ENCODE measurements at regions not wholly inside any gene's neighbourhood (a gene's known extent, or its start where the extent isn't known, plus 50 kb on each side); places are given as distances from the start of the nearest gene placed in this dataset.
"Not testable (repeated sequence)": the region's sequence is repeated elsewhere in the genome, so short reads cannot be mapped to it uniquely, and the experiment has no call there.

- H3K9me3 ChIP-seq: no peaks in the 10 kb centered on the region
- no peaks in the 10 kb centered on the region for H3K4me1 ChIP-seq (ENCODE audit: low read depth)
- H3K36me3 ChIP-seq (ENCODE audit: low read depth): no peaks in the 10 kb centered on the region
- ATAC-seq: no peak
- H3K4me3 ChIP-seq: no peak overlapping the region
- no peak for DNase-seq
- TF ChIP-seq CTCF (IDR thresholded peaks at IDR 0.05): no peak
- intact Hi-C loops (cut with DNase I, micrococcal nuclease): no loop called here
These were observed 314.1 kb downstream of the FOXO1 start for GRCh38 chr13:40352380-40352778.

GRCh38 chr13:40352802-40353562, 313.5 kb downstream of the FOXO1 start:
- intact Hi-C loops (cut with DNase I, micrococcal nuclease): no loop called here
- Histone ChIP-seq H3K4me1 (ENCODE audit: low read depth) (no peaks in the 10 kb centered on the region), H3K4me3 (no peak overlapping the region), H3K9me3 (no peaks in the 10 kb centered on the region), H3K36me3 (ENCODE audit: low read depth) (no peaks in the 10 kb centered on the region)
- ATAC-seq (no peak), DNase-seq (no peak)
- no peak for TF ChIP-seq CTCF (IDR thresholded peaks at IDR 0.05)

GRCh38 chr13:40355126-40355724, 311.2 kb downstream of the FOXO1 start:
- Histone ChIP-seq H3K9me3 (no peaks in the 10 kb centered on the region), H3K4me1 (ENCODE audit: low read depth) (no peaks in the 10 kb centered on the region), H3K4me3 (no peak overlapping the region), H3K36me3 (ENCODE audit: low read depth) (no peaks in the 10 kb centered on the region)
- no peak for ATAC-seq
- no peak for TF ChIP-seq CTCF (IDR thresholded peaks at IDR 0.05)
- intact Hi-C loops (cut with DNase I, micrococcal nuclease): no loop called here
- DNase-seq: no peak

- ATAC-seq: no peak
- Histone ChIP-seq H3K36me3 (ENCODE audit: low read depth) (no peaks in the 10 kb centered on the region), H3K4me1 (ENCODE audit: low read depth) (no peaks in the 10 kb centered on the region), H3K4me3 (no peak overlapping the region), H3K9me3 (no peaks in the 10 kb centered on the region)
- intact Hi-C loops (cut with DNase I, micrococcal nuclease): no loop called here
- no peak for TF ChIP-seq CTCF (IDR thresholded peaks at IDR 0.05)
- no peak for DNase-seq
These were observed 310.4 kb downstream of the FOXO1 start for GRCh38 chr13:40356011-40356410.

- ATAC-seq; H3K36me3 ChIP-seq (ENCODE audit: low read depth); H3K4me1 ChIP-seq (ENCODE audit: low read depth); intact Hi-C loops (cut with DNase I, micrococcal nuclease); DNase-seq; H3K4me3 ChIP-seq; H3K9me3 ChIP-seq: not testable (repeated sequence)
These were observed 310.0 kb downstream of the FOXO1 start for GRCh38 chr13:40356458-40356857.

GRCh38 chr13:40362502-40362901, 303.9 kb downstream of the FOXO1 start:
- Histone ChIP-seq H3K36me3 (ENCODE audit: low read depth) (no peaks in the 10 kb centered on the region), H3K4me1 (ENCODE audit: low read depth) (no peaks in the 10 kb centered on the region), H3K4me3 (no peak overlapping the region), H3K9me3 (no peaks in the 10 kb centered on the region)
- DNase-seq (no peak), ATAC-seq (no peak)
- intact Hi-C loops (cut with DNase I, micrococcal nuclease): no loop called here
- TF ChIP-seq CTCF (IDR thresholded peaks at IDR 0.05): no peak

Data from mucosa of descending colon (tissue), 3 donors.